SK-N-MC (cell line): ENCODE measurements at regions not wholly inside any gene's neighbourhood (a gene's known extent, or its start where the extent isn't known, plus 50 kb on each side); places are given as distances from the start of the nearest gene placed in this dataset.
"Not testable (repeated sequence)": the region's sequence is repeated elsewhere in the genome, so short reads cannot be mapped to it uniquely, and the experiment has no call there.

Source experiments
- DNase-seq: peaks from one replicate; pipeline ENCODE4 v3.0.0-alpha.2; 2011; ENCODE audit warnings: low read depth, low spot score
- H3K27ac ChIP-seq: fragments of 200-600 bp; sonication (generic); 2 replicates; pipeline ENCODE4 v1.5.1; 2016; ENCODE audit warnings: mixed run types
- H3K36me3 ChIP-seq: fragments of 200-600 bp; sonication (generic); 2 replicates; pipeline ENCODE4 v1.6.1; 2017; ENCODE audit warnings: antibody characterized with exemption, low read length, mixed read lengths; ENCODE audit not compliant: insufficient read depth
- H3K4me3 ChIP-seq: fragments of 200-600 bp; sonication (generic); 2 replicates; pipeline ENCODE4 v1.5.1; 2016
- H3K9ac ChIP-seq: fragments of 200-600 bp; sonication (generic); 2 replicates; pipeline ENCODE4 v1.8.0; 2017; ENCODE audit warnings: mixed run types, mixed read lengths; ENCODE audit not compliant: insufficient read length
- H3K9me3 ChIP-seq: fragments of 200-600 bp; sonication (generic); 2 replicates; pipeline ENCODE4 v1.6.1; 2017; ENCODE audit warnings: low read depth, mild to moderate bottlenecking, antibody characterized with exemption, low read length, moderate library complexity, mixed read lengths
- EZH2 ChIP-seq: fragments of 200-600 bp; sonication (generic); IDR thresholded peaks from one replicate; pipeline ENCODE4 v1.6.1; 2017; ENCODE audit warnings: antibody characterized with exemption
- FOXP2 ChIP-seq: optimal IDR thresholded peaks from 2 replicates; pipeline ENCODE3; 2011; ENCODE audit warnings: mild to moderate bottlenecking, moderate library complexity; ENCODE audit not compliant: insufficient read depth; ENCODE audit errors: extremely low read length, control extremely low read depth
- POLR2AphosphoS5 ChIP-seq: IDR thresholded peaks from 2 replicates; pipeline ENCODE4 v1.6.1; 2012; ENCODE audit warnings: mild to moderate bottlenecking, low read depth, low read length, borderline replicate concordance

DNA sequence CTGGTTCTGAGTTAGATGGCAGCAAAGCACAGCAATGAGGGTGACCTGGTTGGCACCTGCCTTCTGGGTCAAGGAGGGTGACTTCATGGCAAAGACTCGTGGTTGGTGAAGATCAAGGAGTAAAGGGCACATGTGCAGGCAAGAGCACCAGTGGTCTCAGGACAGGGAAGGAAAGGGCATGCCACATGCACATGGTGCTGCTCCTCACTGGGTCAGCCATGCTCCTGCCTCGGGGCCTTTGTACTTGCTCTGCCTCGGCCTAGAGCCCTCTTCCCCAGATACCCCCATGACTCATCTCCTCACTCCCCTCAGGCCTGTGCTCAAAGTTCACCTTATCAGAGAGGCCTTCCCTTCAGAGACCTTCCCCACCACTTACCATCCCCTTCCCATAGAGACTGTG lies 106.7 kb upstream of the KDM7A start:
- H3K9ac ChIP-seq: no peak overlapping the region
- no peak overlapping the region for H3K27ac ChIP-seq
- no peak overlapping the region for H3K4me3 ChIP-seq
- TF ChIP-seq FOXP2 (no peak), EZH2 (no peak), POLR2AphosphoS5 (no peak)
- no peaks in the 10 kb centered on the region for H3K36me3 ChIP-seq
- DNase-seq: no peak
- no peaks in the 10 kb centered on the region for H3K9me3 ChIP-seq

GRCh38 chr7:140281960-140282359 lies 105.2 kb upstream of the KDM7A start:
- TF ChIP-seq POLR2AphosphoS5 (no peak), FOXP2 (no peak), EZH2 (no peak)
- DNase-seq: no peak

GRCh38 chr7:140281255-140281654 lies 104.5 kb upstream of the KDM7A start:
- Histone ChIP-seq H3K9ac (no peak overlapping the region), H3K4me3 (no peak overlapping the region), H3K36me3 (no peaks in the 10 kb centered on the region), H3K9me3 (no peaks in the 10 kb centered on the region), H3K27ac (no peak overlapping the region)
- no peak for DNase-seq
- TF ChIP-seq POLR2AphosphoS5 (no peak), FOXP2 (no peak), EZH2 (no peak)

More at GRCh38 chr7:140281960-140282359, 105.2 kb upstream of the KDM7A start:
- Histone ChIP-seq H3K9me3 (no peaks in the 10 kb centered on the region), H3K27ac (no peak overlapping the region), H3K4me3 (no peak overlapping the region), H3K36me3 (no peaks in the 10 kb centered on the region), H3K9ac (no peak overlapping the region)

DNA sequence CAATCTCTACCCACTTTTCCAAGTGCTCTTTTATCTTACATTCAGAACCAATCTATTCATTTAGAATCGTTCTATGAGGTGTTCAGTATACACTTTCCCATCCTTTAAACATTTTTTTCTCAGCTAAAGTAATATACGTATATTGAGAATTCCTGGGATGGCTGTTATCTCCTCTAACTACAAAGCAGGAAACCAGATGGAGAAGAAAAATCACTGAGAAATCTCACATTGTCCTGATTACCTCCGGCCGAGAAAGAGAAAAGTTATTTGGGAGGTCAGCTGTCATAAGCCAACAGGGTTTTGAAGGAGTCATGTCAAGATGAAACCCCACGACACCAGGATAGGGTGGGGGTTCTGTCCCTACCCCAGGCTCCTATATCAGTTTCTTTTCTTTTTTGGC lies 99.2 kb upstream of the KDM7A start:
- H3K9ac ChIP-seq: no peak overlapping the region

DNA sequence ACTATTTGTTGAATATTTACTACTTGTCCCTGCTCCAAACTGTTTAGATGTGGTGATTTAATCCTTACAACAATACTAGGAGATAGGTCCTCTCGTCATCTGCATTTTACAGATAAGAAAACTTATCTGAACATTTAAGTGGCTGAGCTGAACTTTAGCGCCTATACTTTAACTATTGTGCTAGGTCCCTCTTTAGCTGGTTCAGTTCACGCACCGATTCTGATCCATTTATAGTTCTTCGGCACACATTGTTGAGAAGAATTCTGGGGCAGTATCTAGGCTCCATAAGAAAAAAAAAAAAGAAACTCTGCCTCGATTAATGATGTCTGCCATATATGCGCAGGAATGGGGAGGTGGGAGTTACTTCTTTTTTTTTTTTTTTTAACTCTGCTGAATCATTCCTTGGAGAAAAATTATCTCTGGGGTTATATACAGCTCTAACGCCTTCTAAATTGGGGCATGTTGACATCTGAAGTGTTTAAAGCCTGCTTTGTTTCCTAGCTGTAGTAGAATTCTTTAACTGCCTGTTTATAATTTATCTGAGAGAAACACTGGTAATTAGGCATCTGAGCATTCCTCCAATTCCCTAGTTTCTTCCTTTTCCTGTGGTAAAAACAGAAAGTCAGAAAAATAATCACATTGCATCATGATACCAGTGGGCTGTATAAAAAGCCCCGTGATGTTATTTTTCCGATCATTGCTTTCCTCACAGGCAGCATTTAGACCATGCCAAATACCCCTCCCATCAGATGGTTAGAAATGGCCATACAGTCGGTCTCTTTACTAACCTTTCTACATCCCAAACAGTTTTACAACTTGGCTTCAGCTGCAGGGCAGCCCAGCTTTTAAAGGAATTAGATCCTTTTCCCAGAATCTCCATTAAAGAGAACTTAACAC lies 98.5 kb upstream of the KDM7A start:
- Histone ChIP-seq H3K9me3 (no peaks in the 10 kb centered on the region), H3K4me3 (no peak overlapping the region)

More for the DNA sequence above, 99.2 kb upstream of the KDM7A start:
- DNase-seq: no peak
- H3K36me3 ChIP-seq: no peaks in the 10 kb centered on the region
- TF ChIP-seq POLR2AphosphoS5 (no peak), EZH2 (no peak), FOXP2 (no peak)
- H3K9me3 ChIP-seq: no peaks in the 10 kb centered on the region
- no peak overlapping the region for H3K4me3 ChIP-seq
- no peak overlapping the region for H3K27ac ChIP-seq

GRCh38 chr7:140273417-140273816 lies 96.6 kb upstream of the KDM7A start:
- Histone ChIP-seq H3K9ac (no peak overlapping the region), H3K27ac (no peak overlapping the region), H3K4me3 (no peak overlapping the region), H3K9me3 (no peaks in the 10 kb centered on the region), H3K36me3 (no peaks in the 10 kb centered on the region)
- DNase-seq: no peak
- TF ChIP-seq EZH2 (no peak), FOXP2 (no peak), POLR2AphosphoS5 (no peak)

More for the DNA sequence above, 98.5 kb upstream of the KDM7A start:
- H3K9ac ChIP-seq: no peak overlapping the region
- DNase-seq: no peak
- TF ChIP-seq POLR2AphosphoS5 (no peak), FOXP2 (no peak), EZH2 (no peak)
- no peak overlapping the region for H3K27ac ChIP-seq
- H3K36me3 ChIP-seq: no peaks in the 10 kb centered on the region

DNA sequence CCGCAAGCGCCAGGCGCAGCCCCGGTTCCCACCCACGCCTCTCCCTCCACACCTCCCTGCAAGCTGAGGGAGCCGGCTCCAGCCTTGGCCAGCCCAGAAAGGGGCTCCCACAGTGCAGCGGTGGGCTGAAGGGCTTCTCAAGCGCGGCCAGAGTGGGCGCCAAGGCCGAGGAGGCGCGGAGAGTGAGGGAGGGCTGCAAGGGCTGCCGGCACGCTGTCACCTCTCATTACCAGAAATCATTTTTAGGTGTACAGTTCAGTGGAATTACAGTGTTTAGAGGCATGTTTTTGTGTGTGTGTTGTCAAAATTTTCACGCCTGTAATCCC lies 94.8 kb upstream of the KDM7A start:
- not testable (repeated sequence) for H3K9ac ChIP-seq, DNase-seq, H3K4me3 ChIP-seq, H3K36me3 ChIP-seq, H3K27ac ChIP-seq, H3K9me3 ChIP-seq

DNA sequence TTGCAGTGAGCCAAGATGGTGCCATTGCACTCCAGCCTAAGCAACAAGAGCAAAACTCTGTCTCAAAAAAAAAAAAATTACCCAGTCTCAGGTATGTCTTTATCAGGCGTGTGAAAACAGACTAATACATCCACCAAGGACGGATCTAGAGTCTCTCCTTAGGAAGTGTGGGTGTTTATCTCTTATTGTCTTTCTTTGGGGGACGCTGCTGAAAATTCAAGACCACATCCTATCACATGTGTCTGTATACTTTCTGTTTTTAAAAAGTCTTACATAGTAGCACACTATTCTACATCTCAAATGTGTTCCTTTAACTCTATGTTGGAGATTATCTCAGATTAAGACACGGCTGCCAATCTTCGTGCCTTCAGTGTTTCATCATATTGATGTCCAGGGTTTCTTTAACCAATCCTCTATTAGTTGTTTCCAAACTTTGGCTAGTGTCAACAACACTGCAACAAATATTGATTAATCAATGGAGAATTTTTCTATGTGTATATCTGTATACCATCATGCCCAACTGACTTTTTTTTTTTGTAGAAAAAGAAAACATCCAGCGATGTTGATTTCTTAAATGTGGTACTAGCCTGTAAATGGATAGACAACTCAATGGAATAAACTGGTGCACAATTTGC lies 92.3 kb upstream of the KDM7A start:
- TF ChIP-seq EZH2 (no peak), FOXP2 (no peak), POLR2AphosphoS5 (no peak)
- H3K9ac ChIP-seq: no peak overlapping the region
- no peaks in the 10 kb centered on the region for H3K9me3 ChIP-seq
- DNase-seq: no peak
- H3K4me3 ChIP-seq: no peak overlapping the region
- H3K36me3 ChIP-seq: no peaks in the 10 kb centered on the region
- H3K27ac ChIP-seq: no peak overlapping the region
